H1 (cell line): ENCODE measurements at regions not wholly inside any gene's neighbourhood (a gene's known extent, or its start where the extent isn't known, plus 50 kb on each side); places are given as distances from the start of the nearest gene placed in this dataset.

Experiments
- CTCF ChIA-PET: fragments of 300-600 bp; sonication (Branson Sonifier 250); formaldehyde crosslinking; loops from one replicate; lab custom pipeline; 2021; ENCODE audit not compliant: partially characterized antibody; lab: Charles Lee
- POLR2A ChIA-PET: fragments of 300-600 bp; sonication (Branson Sonifier 250); formaldehyde crosslinking; loops from one replicate; lab custom pipeline; 2021; ENCODE audit warnings: inconsistent platforms; ENCODE audit not compliant: partially characterized antibody; lab: Charles Lee
- DNase-seq, 2 experiments: peaks; one replicate each; pipeline versions ENCODE4 v3.0.0 to v3.0.0-alpha.2; 2010 to 2022; ENCODE audit warnings: low spot score in 2 of 2, low read depth in 1 of 2, mixed read lengths in 1 of 2
- FAIRE-seq: peaks from 2 replicates; lab custom pipeline; 2011; peaks lifted over from hg19 to GRCh38; lab: Jason Lieb, UNC
- H2AFZ ChIP-seq: 2 replicates; pipeline ENCODE4 v1.8.1; 2012; ENCODE audit warnings: low read length, inconsistent platforms
- H2AK5ac ChIP-seq: 2 replicates; pipeline ENCODE4 v1.6.1; 2013; ENCODE audit warnings: low read depth, low read length
- H2BK120ac ChIP-seq: replicated peaks from 2 replicates; pipeline ENCODE3; 2013; ENCODE audit warnings: low read depth, low read length, inconsistent platforms
- H2BK12ac ChIP-seq: 2 replicates; pipeline ENCODE4 v1.6.1; 2013; ENCODE audit warnings: low read depth, low read length
- H2BK15ac ChIP-seq: 2 replicates; pipeline ENCODE4 v1.6.1; 2013; ENCODE audit warnings: low read length
- H2BK20ac ChIP-seq: 2 replicates; pipeline ENCODE4 v1.6.1; 2013; ENCODE audit warnings: low read length
- H2BK5ac ChIP-seq: 2 replicates; pipeline ENCODE4 v1.6.1; 2013; ENCODE audit warnings: low read depth, low read length
- H3K14ac ChIP-seq: 2 replicates; pipeline ENCODE4 v1.6.1; 2013; ENCODE audit warnings: inconsistent platforms; ENCODE audit not compliant: insufficient read length
- H3K18ac ChIP-seq: 2 replicates; pipeline ENCODE4 v1.6.1; 2013; ENCODE audit warnings: low read length; ENCODE audit errors: extremely low read depth
- H3K23ac ChIP-seq: 2 replicates; pipeline ENCODE4 v1.6.1; 2013; ENCODE audit warnings: inconsistent platforms; ENCODE audit not compliant: insufficient read length
- H3K23me2 ChIP-seq: 2 replicates; pipeline ENCODE4 v1.6.1; 2013; ENCODE audit warnings: low read depth, low read length
- H3K27ac ChIP-seq: 2 replicates; pipeline ENCODE4 v1.6.1; 2011; ENCODE audit warnings: low read depth, low read length, inconsistent platforms
- H3K27me3 ChIP-seq, 4 experiments: replicated peaks in 1 of 4; 1 replicate in 1 of 4; 2 replicates in 3 of 4; pipeline versions ENCODE4 v1.6.1 to v1.8.1; 2011 to 2013; ENCODE audit warnings: low read length in 3 of 4, mild to moderate bottlenecking in 3 of 4, inconsistent platforms in 2 of 4, mixed read lengths in 2 of 4, moderate library complexity in 1 of 4; ENCODE audit not compliant: control insufficient read depth in 3 of 4, insufficient read depth in 3 of 4; ENCODE audit errors: extremely low read depth in 1 of 4
- H3K36me3 ChIP-seq, 4 experiments: 2 replicates each; pipeline versions ENCODE4 v1.6.1 to v1.8.1; 2011 to 2013; ENCODE audit warnings: mild to moderate bottlenecking in 4 of 4, low read length in 3 of 4, moderate library complexity in 2 of 4, control low read depth in 1 of 4, inconsistent platforms in 1 of 4; ENCODE audit not compliant: insufficient read depth in 4 of 4, control insufficient read depth in 2 of 4
- H3K4ac ChIP-seq: replicated peaks from 2 replicates; pipeline ENCODE3; 2013; ENCODE audit warnings: low read length, low read depth, mixed read lengths, inconsistent platforms; ENCODE audit not compliant: insufficient read length
- H3K4me1 ChIP-seq, 4 experiments: replicated peaks in 1 of 4; 1 replicate in 1 of 4; 2 replicates in 3 of 4; pipeline versions ENCODE4 v1.6.1 to v1.8.1; 2011 to 2013; ENCODE audit warnings: low read length in 3 of 4, inconsistent platforms in 2 of 4, mixed read lengths in 1 of 4; ENCODE audit not compliant: insufficient read depth in 4 of 4, control insufficient read depth in 3 of 4
- H3K4me2 ChIP-seq, 2 experiments: 2 replicates each; pipeline versions ENCODE4 v1.6.1 to v1.8.1; 2011 to 2013; ENCODE audit warnings: low read depth in 2 of 2, low read length in 2 of 2, control low read depth in 1 of 2, inconsistent platforms in 1 of 2, mild to moderate bottlenecking in 1 of 2; ENCODE audit not compliant: insufficient read depth in 1 of 2
- H3K4me3 ChIP-seq, 4 experiments: fragments of 200-600, 300-600 bp in 1 of 4; sonication (generic), shearing (Covaris generic), sonication (Bioruptor Twin) in 1 of 4; 2 replicates each; pipeline versions ENCODE4 v1.5.1 to v1.8.1; 2011 to 2016; ENCODE audit warnings: low read length in 4 of 4, low read depth in 3 of 4, control low read depth in 2 of 4, inconsistent platforms in 2 of 4, mild to moderate bottlenecking in 2 of 4, mixed read lengths in 1 of 4, moderate library complexity in 1 of 4; ENCODE audit not compliant: insufficient read depth in 2 of 4; ENCODE audit errors: extremely low read depth in 1 of 4
- H3K56ac ChIP-seq: replicated peaks from 2 replicates; pipeline ENCODE3; 2013; ENCODE audit warnings: low read depth, mild to moderate bottlenecking, mixed read lengths, low read length, inconsistent platforms; ENCODE audit not compliant: insufficient read length
- H3K79me1 ChIP-seq: 2 replicates; pipeline ENCODE4 v1.6.1; 2013; ENCODE audit warnings: low read depth, low read length, control low read depth
- H3K79me2 ChIP-seq, 2 experiments: 2 replicates each; pipeline versions ENCODE4 v1.6.1 to v1.8.1; 2012 to 2013; ENCODE audit warnings: low read length in 2 of 2, mild to moderate bottlenecking in 2 of 2, inconsistent platforms in 1 of 2; ENCODE audit not compliant: insufficient read depth in 2 of 2, control insufficient read depth in 1 of 2
- H3K9ac ChIP-seq, 4 experiments: replicated peaks in 1 of 4; 1 replicate in 1 of 4; 2 replicates in 3 of 4; pipeline versions ENCODE4 v1.6.1 to v1.8.1; 2011 to 2013; ENCODE audit warnings: low read depth in 3 of 4, low read length in 3 of 4, control low read depth in 2 of 4, mild to moderate bottlenecking in 2 of 4, moderate library complexity in 2 of 4, inconsistent platforms in 1 of 4; ENCODE audit errors: extremely low read depth in 1 of 4
- H3K9me3 ChIP-seq, 2 experiments: 2 replicates each; pipeline versions ENCODE4 v1.6.1 to v1.8.1; 2012 to 2013; ENCODE audit warnings: mild to moderate bottlenecking in 2 of 2, moderate library complexity in 2 of 2, control low read depth in 1 of 2, inconsistent platforms in 1 of 2, low read depth in 1 of 2, low read length in 1 of 2, mixed read lengths in 1 of 2; ENCODE audit not compliant: insufficient read depth in 2 of 2
- H4K20me1 ChIP-seq, 2 experiments: replicated peaks in 1 of 2; 2 replicates each; pipeline versions ENCODE3 to v1.8.1; 2011 to 2013; ENCODE audit warnings: inconsistent platforms in 2 of 2, low read length in 2 of 2, mild to moderate bottlenecking in 1 of 2; ENCODE audit not compliant: insufficient read depth in 2 of 2, control insufficient read depth in 1 of 2
- H4K5ac ChIP-seq: 2 replicates; pipeline ENCODE4 v1.6.1; 2013; ENCODE audit warnings: low read length, low read depth, mixed read lengths, inconsistent platforms; ENCODE audit not compliant: insufficient read length
- H4K8ac ChIP-seq: 2 replicates; pipeline ENCODE4 v1.8.0; 2013; ENCODE audit warnings: mild to moderate bottlenecking, moderate library complexity, low read length, inconsistent platforms; ENCODE audit not compliant: insufficient read depth; ENCODE audit errors: extremely low read depth
- H4K91ac ChIP-seq: replicated peaks from 2 replicates; pipeline ENCODE3; 2013; ENCODE audit warnings: low read length, mixed read lengths, inconsistent platforms; ENCODE audit not compliant: insufficient read length
- BACH1 ChIP-seq: IDR thresholded peaks from 2 replicates; pipeline ENCODE4 v1.6.1; 2012; ENCODE audit warnings: low read length, improper control_type of control experiment
- BRCA1 ChIP-seq: IDR thresholded peaks from 2 replicates; pipeline ENCODE4 v1.6.1; 2012; ENCODE audit warnings: low read depth, low read length, improper control_type of control experiment
- CBX8 ChIP-seq: fragments of 300-800, 300-1000 bp; sonication (generic); IDR thresholded peaks from 2 replicates; pipeline ENCODE4 v1.7.1; 2016; ENCODE audit warnings: low read depth, low read length, borderline replicate concordance
- CHD1 ChIP-seq: IDR thresholded peaks from 2 replicates; pipeline ENCODE4 v1.6.1; 2012; ENCODE audit warnings: low read depth, low read length, improper control_type of control experiment
- CTCF ChIP-seq, 3 experiments: IDR thresholded peaks; 1 replicate in 2 of 3; 2 replicates in 1 of 3; pipeline versions ENCODE4 v1.5.1 to v1.6.1; 2011; ENCODE audit warnings: low read length in 3 of 3, mild to moderate bottlenecking in 3 of 3, inconsistent platforms in 2 of 3, low read depth in 1 of 3, moderate library complexity in 1 of 3; ENCODE audit not compliant: insufficient read depth in 1 of 3; ENCODE audit errors: control extremely low read depth in 1 of 3
- E2F6 ChIP-seq: IDR thresholded peaks from 2 replicates; pipeline ENCODE4 v1.6.1; 2012; ENCODE audit warnings: inconsistent platforms
- KDM4A ChIP-seq: IDR thresholded peaks from one replicate; pipeline ENCODE4 v1.7.1; 2012; ENCODE audit warnings: low read depth, mild to moderate bottlenecking, moderate library complexity, low read length, inconsistent platforms; ENCODE audit not compliant: severe bottlenecking
- NANOG ChIP-seq: IDR thresholded peaks from 2 replicates; pipeline ENCODE4 v1.6.1; 2011; ENCODE audit warnings: low read length, low read depth, mild to moderate bottlenecking, inconsistent platforms; ENCODE audit not compliant: insufficient read depth, poor library complexity, severe bottlenecking
- SUZ12 ChIP-seq: fragments of 200-600 bp; sonication (generic); IDR thresholded peaks from 2 replicates; pipeline ENCODE4 v1.6.1; 2012; ENCODE audit warnings: mild to moderate bottlenecking, inconsistent platforms, low read length, moderate library complexity, mixed read lengths
- USF2 ChIP-seq: IDR thresholded peaks from 2 replicates; pipeline ENCODE4 v1.6.1; 2011; ENCODE audit warnings: low read length, improper control_type of control experiment
- WGBS, 2 experiments: shearing (Covaris generic) in 1 of 2; methylation state at CpG; one replicate each; pipeline versions ENCODE4 v1.1.6 to v1.1.7; 2013 to 2015; ENCODE audit warnings: low lambda C conversion rate in 2 of 2, mixed read lengths in 2 of 2, inconsistent platforms in 1 of 2, low coverage in 1 of 2, missing lambda C conversion rate in 1 of 2; ENCODE audit not compliant: insufficient replicate concordance in 2 of 2, insufficient coverage in 1 of 2, insufficient read length in 1 of 2; ENCODE audit errors: extremely low coverage in 1 of 2, missing lambda C conversion rate in 1 of 2; 5-methylcytosine and 5-hydroxymethylcytosine counted together

- no peaks in the 10 kb centered on the region for H3K79me1 ChIP-seq
- no peak overlapping the region for H3K27ac ChIP-seq
- H2AFZ ChIP-seq: no peak overlapping the region
- no peak overlapping the region for H3K14ac ChIP-seq
- H3K9ac ChIP-seq: no peak overlapping the region
- H2BK12ac ChIP-seq: no peak overlapping the region
- CTCF ChIA-PET: interaction anchor here (0.9 to 1.5 kb wide), 7 partner anchors 10 to 180 kb away, joined by 3 to 6 read pairs (median 3); no protein-coding TSS in a partner anchor
- H3K27me3 ChIP-seq: no peaks in the 10 kb centered on the region; a peak in 1 of 7 replicates
- WGBS, 2 experiments: 91% methylated on average over 15 of the region's 16 CpGs; no CpG with 5 or more reads in 1 of the 2 experiments
- H3K36me3 ChIP-seq: no peaks in the 10 kb centered on the region
- H3K4me1 ChIP-seq: no peaks in the 10 kb centered on the region
- H4K91ac ChIP-seq: no peak overlapping the region
- DNase-seq: no peak
- no peaks in the 10 kb centered on the region for H4K20me1 ChIP-seq
- no peaks in the 10 kb centered on the region for H3K79me2 ChIP-seq
- POLR2A ChIA-PET: no interaction called here
- H3K4ac ChIP-seq: no peak overlapping the region
- H3K18ac ChIP-seq: no peak overlapping the region
- no peaks in the 10 kb centered on the region for H3K9me3 ChIP-seq
- no peak overlapping the region for H3K23ac ChIP-seq
- no peak overlapping the region for H2BK20ac ChIP-seq
- no peak for FAIRE-seq
- H4K5ac ChIP-seq: no peak overlapping the region
- no peak overlapping the region for H4K8ac ChIP-seq
- no peak overlapping the region for H3K56ac ChIP-seq
- H2BK120ac ChIP-seq: no peak overlapping the region
- H2AK5ac ChIP-seq: no peak overlapping the region
- H2BK5ac ChIP-seq: no peak overlapping the region
- no peaks in the 10 kb centered on the region; the same call in 1 of the 2 replicates for H3K23me2 ChIP-seq
- no peak overlapping the region for H3K4me3 ChIP-seq
- no peak overlapping the region for H2BK15ac ChIP-seq
- H3K4me2 ChIP-seq: no peak overlapping the region
- TF ChIP-seq KDM4A (no peak), BRCA1 (no peak), E2F6 (no peak), BACH1 (no peak), CBX8 (no peak), USF2 (no peak), NANOG (no peak), CHD1 (no peak), CTCF (IDR thresholded peaks at IDR 0.05; ENCODE audit: control extremely low read depth in 1 of 3, insufficient read depth in 1 of 3, low read depth in 1 of 3, low read length in 3 of 3) (no peak), SUZ12 (no peak)
Observed at GRCh38 chr16:86432048-86432447, 78.3 kb upstream of the FOXF1 start.
